CD1c-positive myeloid dendritic cell (primary cell): ENCODE measurements at regions not wholly inside any gene's neighbourhood (a gene's known extent, or its start where the extent isn't known, plus 50 kb on each side); places are given as distances from the start of the nearest gene placed in this dataset.
"Not testable (repeated sequence)": the region's sequence is repeated elsewhere in the genome, so short reads cannot be mapped to it uniquely, and the experiment has no call there.

ENCODE experiments used
- DNase-seq: peaks from one replicate; pipeline ENCODE4 v3.0.0-alpha.2; 2016; ENCODE audit errors: extremely low spot score

- peak; percentile 48 for DNase-seq
These were observed 51.8 kb upstream of the SLC39A8 start for GRCh38 chr4:102397056-102397455.

- peak; percentile 76 for DNase-seq
These were observed 53.7 kb upstream of the SLC39A8 start for GRCh38 chr4:102399021-102399420.

- no peak for DNase-seq
These were observed 55.6 kb upstream of the SLC39A8 start for GRCh38 chr4:102400898-102401297.

- DNase-seq = no peak
These were observed 56.9 kb upstream of the SLC39A8 start for GRCh38 chr4:102402223-102402622.

GRCh38 chr4:102403116-102403515 is 57.8 kb upstream of the SLC39A8 start:
- peak; percentile 78 for DNase-seq

- DNase-seq = peak; percentile 28
These were observed 59.2 kb upstream of the SLC39A8 start for GRCh38 chr4:102404431-102404969.

- DNase-seq = no peak
These were observed 60.6 kb upstream of the SLC39A8 start for GRCh38 chr4:102405821-102406401.

- not testable (repeated sequence) for DNase-seq
These were observed 65.6 kb upstream of the SLC39A8 start for GRCh38 chr4:102410884-102411283.

GRCh38 chr4:102411408-102411807 is 66.1 kb upstream of the SLC39A8 start:
- peak; percentile 19 for DNase-seq

- DNase-seq = no peak
These were observed 71.5 kb upstream of the SLC39A8 start for GRCh38 chr4:102416765-102417164.

- no peak for DNase-seq
These were observed 75.5 kb upstream of the SLC39A8 start for GRCh38 chr4:102420563-102421398.

GRCh38 chr4:102422843-102423242 is 77.6 kb upstream of the SLC39A8 start:
- no peak for DNase-seq

GRCh38 chr4:102423375-102423774 is 77.8 kb upstream of the NFKB1 start:
- DNase-seq = no peak

- DNase-seq = no peak
These were observed 73.7 kb upstream of the NFKB1 start for GRCh38 chr4:102427371-102427998.

- DNase-seq = no peak
These were observed 73.0 kb upstream of the NFKB1 start for GRCh38 chr4:102428122-102428521.

GRCh38 chr4:102429553-102429952 is 71.6 kb upstream of the NFKB1 start:
- no peak for DNase-seq

GRCh38 chr4:102430461-102430910 is 70.7 kb upstream of the NFKB1 start:
- peak; percentile 6 for DNase-seq

GRCh38 chr4:102431608-102431961 is 69.6 kb upstream of the NFKB1 start:
- DNase-seq = no peak

GRCh38 chr4:102437111-102437510 is 64.0 kb upstream of the NFKB1 start:
- DNase-seq = no peak

GRCh38 chr4:102438396-102439235 is 62.5 kb upstream of the NFKB1 start:
- DNase-seq = no peak

GRCh38 chr4:102439236-102439614 is 61.9 kb upstream of the NFKB1 start:
- peak; percentile 38 for DNase-seq

GRCh38 chr4:102439812-102440211 is 61.3 kb upstream of the NFKB1 start:
- no peak for DNase-seq
